WTC11 (cell line): ENCODE measurements at regions not wholly inside any gene's neighbourhood (a gene's known extent, or its start where the extent isn't known, plus 50 kb on each side); places are given as distances from the start of the nearest gene placed in this dataset.

Experiments
- AFF4 ChIP-seq: sonication (generic); formaldehyde crosslinking; IDR thresholded peaks from 2 replicates; pipeline ENCODE4 v1.8.1; 2023; ENCODE audit warnings: mild to moderate bottlenecking, missing genetic modification reagents, borderline replicate concordance
- CREM ChIP-seq: sonication (generic); formaldehyde crosslinking; IDR thresholded peaks from 2 replicates; pipeline ENCODE4 v1.8.1; 2022; ENCODE audit warnings: mild to moderate bottlenecking, missing genetic modification reagents, moderate library complexity
- CTCF ChIP-seq: fragments of 200-600 bp; IDR thresholded peaks from 2 replicates; pipeline ENCODE4 v1.8.0; 2022; ENCODE audit warnings: antibody characterized with exemption
- ESRRA ChIP-seq: sonication (generic); formaldehyde crosslinking; IDR thresholded peaks from 2 replicates; pipeline ENCODE4 v1.8.1; 2022; ENCODE audit warnings: mild to moderate bottlenecking, missing genetic modification reagents, borderline replicate concordance
- ETV6 ChIP-seq: sonication (generic); formaldehyde crosslinking; IDR thresholded peaks from 2 replicates; pipeline ENCODE4 v1.8.1; 2022; ENCODE audit warnings: mild to moderate bottlenecking, missing genetic modification reagents
- MYBL2 ChIP-seq: sonication (generic); formaldehyde crosslinking; IDR thresholded peaks from 2 replicates; pipeline ENCODE4 v1.8.1; 2023; ENCODE audit warnings: mild to moderate bottlenecking, moderate library complexity, missing genetic modification reagents
- NR2C2 ChIP-seq: sonication (generic); formaldehyde crosslinking; IDR thresholded peaks from 2 replicates; pipeline ENCODE4 v1.8.0; 2022; ENCODE audit warnings: mild to moderate bottlenecking, missing genetic modification reagents
- SP1 ChIP-seq: sonication (generic); formaldehyde crosslinking; conservative IDR thresholded peaks from 2 replicates; pipeline ENCODE4 v1.8.1; 2022; ENCODE audit warnings: missing genetic modification reagents
- TCF7 ChIP-seq: sonication (generic); formaldehyde crosslinking; IDR thresholded peaks from 2 replicates; pipeline ENCODE4 v1.8.0; 2022; ENCODE audit warnings: mild to moderate bottlenecking, low read depth, missing genetic modification reagents, moderate library complexity
- TP53 ChIP-seq: sonication (generic); formaldehyde crosslinking; IDR thresholded peaks from 2 replicates; pipeline ENCODE4 v1.8.1; 2023; ENCODE audit warnings: mild to moderate bottlenecking, missing genetic modification reagents
- ZNF121 ChIP-seq: sonication (generic); formaldehyde crosslinking; IDR thresholded peaks from 2 replicates; pipeline ENCODE4 v1.8.0; 2023; ENCODE audit warnings: missing genetic modification reagents
- TF ChIP-seq, protein P1 (sequence below): sonication (generic); formaldehyde crosslinking; IDR thresholded peaks from 2 replicates; pipeline ENCODE4 v1.8.1; 2023; ENCODE audit warnings: mild to moderate bottlenecking, missing genetic modification reagents, moderate library complexity
- TF ChIP-seq, protein P2 (sequence below): sonication (generic); formaldehyde crosslinking; IDR thresholded peaks from 2 replicates; pipeline ENCODE4 v1.8.1; 2022; ENCODE audit warnings: low read depth, mild to moderate bottlenecking, moderate library complexity, missing genetic modification reagents, borderline replicate concordance

DNA sequence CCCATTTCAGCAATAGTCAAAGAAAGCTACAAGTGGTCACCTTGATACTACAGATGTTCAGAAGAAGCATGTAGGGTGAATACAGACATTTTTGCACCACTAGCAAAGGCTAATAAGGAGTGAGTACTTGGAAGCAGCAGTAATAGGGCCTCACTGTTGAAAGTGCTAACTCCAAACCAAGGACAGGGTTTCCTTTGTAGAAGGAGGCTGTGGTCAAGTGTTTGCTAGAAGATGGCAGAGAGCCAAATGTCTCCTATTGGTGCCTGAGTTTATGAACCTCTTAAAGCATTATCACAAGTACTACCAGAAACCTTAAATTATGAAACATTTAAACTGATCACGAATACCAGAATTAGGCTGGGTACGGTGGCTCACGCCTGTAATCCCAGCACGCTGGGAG, 308.1 kb downstream of the ZEB2 start:
- TF ChIP-seq ESRRA (no peak), ZNF121 (CRISPR knock-in tag) (no peak), CTCF (no peak), SP1 (CRISPR knock-in tag) (no peak), TCF7 (CRISPR knock-in tag) (no peak), AFF4 (CRISPR knock-in tag) (no peak), CREM (no peak), NR2C2 (CRISPR knock-in tag) (no peak), TP53 (CRISPR knock-in tag) (no peak), ETV6 (no peak), MYBL2 (CRISPR knock-in tag) (no peak)
- TF ChIP-seq, protein P1, sequence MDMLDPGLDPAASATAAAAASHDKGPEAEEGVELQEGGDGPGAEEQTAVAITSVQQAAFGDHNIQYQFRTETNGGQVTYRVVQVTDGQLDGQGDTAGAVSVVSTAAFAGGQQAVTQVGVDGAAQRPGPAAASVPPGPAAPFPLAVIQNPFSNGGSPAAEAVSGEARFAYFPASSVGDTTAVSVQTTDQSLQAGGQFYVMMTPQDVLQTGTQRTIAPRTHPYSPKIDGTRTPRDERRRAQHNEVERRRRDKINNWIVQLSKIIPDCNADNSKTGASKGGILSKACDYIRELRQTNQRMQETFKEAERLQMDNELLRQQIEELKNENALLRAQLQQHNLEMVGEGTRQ (CRISPR knock-in tag) = no peak
- TF ChIP-seq, protein P2, sequence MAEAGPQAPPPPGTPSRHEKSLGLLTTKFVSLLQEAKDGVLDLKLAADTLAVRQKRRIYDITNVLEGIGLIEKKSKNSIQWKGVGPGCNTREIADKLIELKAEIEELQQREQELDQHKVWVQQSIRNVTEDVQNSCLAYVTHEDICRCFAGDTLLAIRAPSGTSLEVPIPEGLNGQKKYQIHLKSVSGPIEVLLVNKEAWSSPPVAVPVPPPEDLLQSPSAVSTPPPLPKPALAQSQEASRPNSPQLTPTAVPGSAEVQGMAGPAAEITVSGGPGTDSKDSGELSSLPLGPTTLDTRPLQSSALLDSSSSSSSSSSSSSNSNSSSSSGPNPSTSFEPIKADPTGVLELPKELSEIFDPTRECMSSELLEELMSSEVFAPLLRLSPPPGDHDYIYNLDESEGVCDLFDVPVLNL (CRISPR knock-in tag) = no peak
